Spleen (tissue), 7 donors: ENCODE measurements at regions not wholly inside any gene's neighbourhood (a gene's known extent, or its start where the extent isn't known, plus 50 kb on each side); places are given as distances from the start of the nearest gene placed in this dataset.

Source experiments
- CTCF ChIP-seq, 11 experiments: fragments of 200-600 bp in 7 of 11; fragments of 450-650 bp in 4 of 11; sonication (generic) in 4 of 11; IDR thresholded peaks in 8 of 11; conservative IDR thresholded peaks in 3 of 11; 1 replicate in 7 of 11; 2 replicates in 4 of 11; pipeline versions ENCODE4 v1.4.0 to v1.8.0; 2016 to 2021; ENCODE audit warnings: antibody characterized with exemption in 11 of 11, inconsistent platforms in 4 of 11, mild to moderate bottlenecking in 1 of 11
- POLR2A ChIP-seq, 3 donors: fragments of 450-650 bp; IDR thresholded peaks; one replicate each; pipeline ENCODE4 v1.5.1; 2017; ENCODE audit warnings: antibody characterized with exemption in 3 of 3, mild to moderate bottlenecking in 1 of 3
- POLR2AphosphoS5 ChIP-seq, 3 donors: sonication (generic); formaldehyde crosslinking; IDR thresholded peaks; one replicate each; pipeline ENCODE4 v1.5.1; 2017; ENCODE audit warnings: antibody characterized with exemption in 3 of 3
- donor health status: DM: no; HTN: no; CAD: no; lungs with moderate emphysema.
- donor health status: DM: no; HTN: no; CAD: no.
- donor health status: DM: no; HTN: no; CAD: no.

- TF ChIP-seq POLR2AphosphoS5 (IDR thresholded peaks at IDR 0.05), result no peak
- no peak for TF ChIP-seq POLR2A (IDR thresholded peaks at IDR 0.05)
- TF ChIP-seq CTCF (IDR thresholded peaks at IDR 0.05 in 8 of 11, conservative IDR thresholded peaks at IDR 0.05 in 3 of 11), result no peak
These were observed 106.1 kb upstream of the ATP6AP2 start for GRCh38 chrX:40474645-40475044.
